Hepatocyte (in vitro differentiated cells): ENCODE measurements at regions not wholly inside any gene's neighbourhood (a gene's known extent, or its start where the extent isn't known, plus 50 kb on each side); places are given as distances from the start of the nearest gene placed in this dataset.

Experiments
- DNase-seq: peaks from one replicate; pipeline ENCODE4 v3.0.0-alpha.2; 2016; ENCODE audit warnings: low spot score
- H2AFZ ChIP-seq: fragments of 200-600 bp; sonication (generic); 2 replicates; pipeline ENCODE4 v1.6.0; 2016; ENCODE audit warnings: antibody characterized with exemption, mild to moderate bottlenecking
- H3K27ac ChIP-seq: fragments of 200-600 bp; sonication (generic); 2 replicates; pipeline ENCODE4 v1.5.1; 2016; ENCODE audit warnings: mild to moderate bottlenecking
- H3K27me3 ChIP-seq: fragments of 200-600 bp; sonication (generic); 2 replicates; pipeline ENCODE4 v1.6.1; 2016
- H3K36me3 ChIP-seq: fragments of 200-600 bp; sonication (generic); replicated peaks from 2 replicates; pipeline ENCODE4 v1.5.1; 2016; ENCODE audit warnings: low read depth; ENCODE audit not compliant: insufficient read depth
- H3K4me1 ChIP-seq: fragments of 200-600 bp; sonication (generic); 2 replicates; pipeline ENCODE4 v1.5.1; 2016; ENCODE audit warnings: mild to moderate bottlenecking, moderate library complexity; ENCODE audit not compliant: insufficient read depth
- H3K4me2 ChIP-seq: fragments of 200-600 bp; sonication (generic); 2 replicates; pipeline ENCODE4 v1.6.0; 2016
- H3K4me3 ChIP-seq: fragments of 200-600 bp; sonication (generic); 2 replicates; pipeline ENCODE4 v1.5.1; 2016; ENCODE audit warnings: mild to moderate bottlenecking
- H3K79me2 ChIP-seq: fragments of 200-600 bp; sonication (generic); 2 replicates; pipeline ENCODE4 v1.6.0; 2017; ENCODE audit warnings: mild to moderate bottlenecking
- H3K9me2 ChIP-seq: fragments of 200-600 bp; sonication (generic); replicated peaks from 2 replicates; pipeline ENCODE4 v1.6.0; 2017; ENCODE audit warnings: mild to moderate bottlenecking; ENCODE audit not compliant: insufficient read depth
- H3K9me3 ChIP-seq: fragments of 200-600 bp; sonication (generic); 2 replicates; pipeline ENCODE4 v1.5.1; 2016; ENCODE audit warnings: low read depth, mild to moderate bottlenecking
- H4K20me1 ChIP-seq: fragments of 200-600 bp; sonication (generic); 2 replicates; pipeline ENCODE4 v1.6.0; 2016; ENCODE audit warnings: mild to moderate bottlenecking; ENCODE audit not compliant: insufficient read depth, poor library complexity, severe bottlenecking
- EZH2 ChIP-seq: fragments of 200-600 bp; sonication (generic); IDR thresholded peaks from 2 replicates; pipeline ENCODE4 v1.6.1; 2016; ENCODE audit warnings: antibody characterized with exemption, mild to moderate bottlenecking, borderline replicate concordance
- EZH2phosphoT487 ChIP-seq: fragments of 200-600 bp; sonication (generic); IDR thresholded peaks from one replicate; pipeline ENCODE4 v1.6.1; 2018; ENCODE audit warnings: antibody characterized with exemption, mild to moderate bottlenecking, low read depth, moderate library complexity; ENCODE audit not compliant: unreplicated experiment, severe bottlenecking
- WGBS: methylation state at CpG from one replicate; pipeline ENCODE4 v1.1.6; 2016; ENCODE audit warnings: low lambda C conversion rate; ENCODE audit errors: missing lambda C conversion rate; 5-methylcytosine and 5-hydroxymethylcytosine counted together
- TF ChIP-seq, protein P1 (sequence below): fragments of 200-600 bp; sonication (generic); IDR thresholded peaks from 2 replicates; pipeline ENCODE4 v1.5.1; 2016; ENCODE audit warnings: antibody characterized with exemption, mild to moderate bottlenecking; ENCODE audit not compliant: poor library complexity

DNA sequence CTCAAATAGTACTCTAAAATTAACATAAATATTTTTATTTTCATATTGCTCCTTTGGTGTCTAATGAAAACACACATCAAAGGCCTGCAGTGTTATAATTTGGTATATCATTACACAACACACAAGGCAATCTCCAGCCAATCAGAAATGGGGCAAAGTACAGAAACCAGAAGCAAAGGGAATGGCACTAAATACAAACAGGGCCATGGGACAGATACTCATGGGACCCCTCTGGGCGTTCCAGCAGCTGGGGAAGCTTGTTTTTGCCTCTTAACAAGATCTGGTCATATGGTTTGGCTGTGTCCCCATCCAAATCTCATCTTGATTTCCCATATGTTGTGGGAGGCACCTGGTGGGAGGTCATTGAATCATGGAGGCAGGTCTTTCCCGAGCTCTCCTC is 551.8 kb upstream of the NRP1 start:
- no peak overlapping the region for H2AFZ ChIP-seq
- H4K20me1 ChIP-seq, result no peaks in the 10 kb centered on the region
- H3K4me3 ChIP-seq, result no peak overlapping the region
- H3K4me2 ChIP-seq, result no peak overlapping the region
- no peaks in the 10 kb centered on the region for H3K9me2 ChIP-seq
- TF ChIP-seq, protein P1, sequence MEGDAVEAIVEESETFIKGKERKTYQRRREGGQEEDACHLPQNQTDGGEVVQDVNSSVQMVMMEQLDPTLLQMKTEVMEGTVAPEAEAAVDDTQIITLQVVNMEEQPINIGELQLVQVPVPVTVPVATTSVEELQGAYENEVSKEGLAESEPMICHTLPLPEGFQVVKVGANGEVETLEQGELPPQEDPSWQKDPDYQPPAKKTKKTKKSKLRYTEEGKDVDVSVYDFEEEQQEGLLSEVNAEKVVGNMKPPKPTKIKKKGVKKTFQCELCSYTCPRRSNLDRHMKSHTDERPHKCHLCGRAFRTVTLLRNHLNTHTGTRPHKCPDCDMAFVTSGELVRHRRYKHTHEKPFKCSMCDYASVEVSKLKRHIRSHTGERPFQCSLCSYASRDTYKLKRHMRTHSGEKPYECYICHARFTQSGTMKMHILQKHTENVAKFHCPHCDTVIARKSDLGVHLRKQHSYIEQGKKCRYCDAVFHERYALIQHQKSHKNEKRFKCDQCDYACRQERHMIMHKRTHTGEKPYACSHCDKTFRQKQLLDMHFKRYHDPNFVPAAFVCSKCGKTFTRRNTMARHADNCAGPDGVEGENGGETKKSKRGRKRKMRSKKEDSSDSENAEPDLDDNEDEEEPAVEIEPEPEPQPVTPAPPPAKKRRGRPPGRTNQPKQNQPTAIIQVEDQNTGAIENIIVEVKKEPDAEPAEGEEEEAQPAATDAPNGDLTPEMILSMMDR, result no peak
- TF ChIP-seq EZH2phosphoT487 (no peak), EZH2 (no peak)
- no peak for DNase-seq
- no peaks in the 10 kb centered on the region for H3K9me3 ChIP-seq
- WGBS, result 95% methylated on average over 2 of the region's 2 CpGs
- no peak overlapping the region for H3K27ac ChIP-seq
- no peaks in the 10 kb centered on the region for H3K27me3 ChIP-seq
- no peaks in the 10 kb centered on the region for H3K4me1 ChIP-seq
- no peaks in the 10 kb centered on the region for H3K79me2 ChIP-seq
- H3K36me3 ChIP-seq, result no peaks in the 10 kb centered on the region

DNA sequence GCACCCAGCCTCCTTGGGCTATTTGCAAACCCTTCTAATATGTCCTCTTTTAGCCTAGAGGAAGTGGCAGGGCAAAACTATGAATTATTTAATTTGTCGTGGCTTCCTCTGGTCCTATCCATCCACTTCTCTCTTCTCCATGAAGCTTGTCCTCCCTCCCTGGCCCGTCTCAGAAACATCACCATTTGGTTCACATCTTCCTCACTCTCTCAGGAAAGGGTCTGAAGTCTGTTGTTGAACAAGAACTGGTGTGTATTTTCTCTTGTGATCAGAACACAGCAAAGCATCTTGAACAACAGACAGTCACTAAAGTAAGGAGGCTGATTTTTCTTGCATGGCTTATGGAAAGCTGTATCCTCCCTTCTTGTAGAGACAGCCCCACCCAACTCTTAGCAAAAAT is 550.1 kb upstream of the NRP1 start:
- no peaks in the 10 kb centered on the region for H3K4me1 ChIP-seq
- TF ChIP-seq, protein P1, result no peak
- no peak for TF ChIP-seq EZH2phosphoT487
- TF ChIP-seq EZH2, result no peak
- DNase-seq, result no peak
- H3K4me2 ChIP-seq, result no peak overlapping the region
- H3K36me3 ChIP-seq, result no peaks in the 10 kb centered on the region
- no peak overlapping the region for H3K27ac ChIP-seq
- no peak overlapping the region for H3K4me3 ChIP-seq
- H3K27me3 ChIP-seq, result no peaks in the 10 kb centered on the region
- no peaks in the 10 kb centered on the region for H4K20me1 ChIP-seq
- no peaks in the 10 kb centered on the region for H3K9me2 ChIP-seq
- no peaks in the 10 kb centered on the region for H3K9me3 ChIP-seq
- no peak overlapping the region for H2AFZ ChIP-seq
- WGBS, result 94% methylated on average over 2 of the region's 2 CpGs
- no peaks in the 10 kb centered on the region for H3K79me2 ChIP-seq

DNA sequence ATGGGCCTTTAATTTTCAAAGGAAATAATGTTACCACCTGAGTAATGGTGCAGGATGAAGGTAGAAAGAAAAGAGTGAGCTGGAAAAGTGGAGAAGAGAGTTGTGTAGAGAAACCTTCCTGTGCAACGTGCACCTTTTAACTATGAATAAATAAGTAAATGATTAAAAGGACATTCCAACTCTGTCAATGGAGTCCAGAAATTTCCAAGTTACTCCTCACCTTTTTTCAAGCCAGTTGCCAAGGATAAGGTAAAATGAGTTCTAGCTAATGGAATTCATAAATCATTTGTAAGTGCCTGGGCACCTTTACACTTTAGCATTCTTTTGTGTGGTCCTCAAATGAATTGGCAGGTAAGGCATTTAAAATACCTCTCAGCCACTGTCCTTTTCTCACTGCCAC is 549.4 kb upstream of the NRP1 start:
- no peak overlapping the region for H2AFZ ChIP-seq
- TF ChIP-seq EZH2phosphoT487 (no peak), EZH2 (no peak)
- TF ChIP-seq, protein P1, result no peak
- H4K20me1 ChIP-seq, result no peaks in the 10 kb centered on the region
- H3K79me2 ChIP-seq, result no peaks in the 10 kb centered on the region
- no peaks in the 10 kb centered on the region for H3K9me2 ChIP-seq
- no peaks in the 10 kb centered on the region for H3K9me3 ChIP-seq
- H3K4me2 ChIP-seq, result no peak overlapping the region
- H3K36me3 ChIP-seq, result no peaks in the 10 kb centered on the region
- no peak overlapping the region for H3K4me3 ChIP-seq
- 63% methylated on average over 1 of the region's 1 CpG for WGBS
- no peak overlapping the region for H3K27ac ChIP-seq
- no peak for DNase-seq
- no peaks in the 10 kb centered on the region for H3K4me1 ChIP-seq
- no peaks in the 10 kb centered on the region for H3K27me3 ChIP-seq

DNA sequence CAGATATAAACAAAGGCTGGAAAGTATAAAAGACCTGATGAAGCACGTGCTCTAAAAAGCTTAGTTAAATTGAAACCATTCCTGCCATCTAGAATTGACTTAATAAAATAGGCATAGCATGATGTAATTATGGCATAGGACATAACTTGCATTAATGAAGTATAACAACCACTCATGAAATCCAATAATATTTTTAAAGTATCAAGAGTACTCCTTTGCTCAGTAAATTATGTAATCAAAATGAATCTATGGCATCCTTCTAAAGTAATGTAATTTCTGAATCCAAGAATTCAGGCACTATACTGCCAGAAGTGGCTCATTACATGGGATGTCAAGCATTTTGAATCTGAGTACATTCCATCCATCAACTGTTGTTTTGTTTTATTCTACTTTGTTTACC is 548.5 kb upstream of the NRP1 start:
- no peak overlapping the region for H3K27ac ChIP-seq
- no peak overlapping the region for H3K4me3 ChIP-seq
- TF ChIP-seq EZH2phosphoT487 (no peak), EZH2 (no peak)
- TF ChIP-seq, protein P1, result no peak
- no peaks in the 10 kb centered on the region for H3K9me3 ChIP-seq
- no peaks in the 10 kb centered on the region for H3K4me1 ChIP-seq
- no peak overlapping the region for H2AFZ ChIP-seq
- H3K9me2 ChIP-seq, result no peaks in the 10 kb centered on the region
- no peaks in the 10 kb centered on the region for H3K27me3 ChIP-seq
- H3K4me2 ChIP-seq, result no peak overlapping the region
- no peaks in the 10 kb centered on the region for H3K36me3 ChIP-seq
- WGBS, result 70% methylated on average over 1 of the region's 1 CpG
- no peaks in the 10 kb centered on the region for H3K79me2 ChIP-seq
- DNase-seq, result no peak
- no peaks in the 10 kb centered on the region for H4K20me1 ChIP-seq
